H1 (cell line): ENCODE measurements at regions not wholly inside any gene's neighbourhood (a gene's known extent, or its start where the extent isn't known, plus 50 kb on each side); places are given as distances from the start of the nearest gene placed in this dataset.

Experiments
- TF ChIP-seq, protein P1 (sequence below): fragments of 300-600 bp; sonication (generic); IDR thresholded peaks from 2 replicates; pipeline ENCODE4 v1.7.1; 2012; ENCODE audit warnings: low read length, moderate library complexity, mild to moderate bottlenecking, inconsistent platforms; ENCODE audit not compliant: insufficient replicate concordance

DNA sequence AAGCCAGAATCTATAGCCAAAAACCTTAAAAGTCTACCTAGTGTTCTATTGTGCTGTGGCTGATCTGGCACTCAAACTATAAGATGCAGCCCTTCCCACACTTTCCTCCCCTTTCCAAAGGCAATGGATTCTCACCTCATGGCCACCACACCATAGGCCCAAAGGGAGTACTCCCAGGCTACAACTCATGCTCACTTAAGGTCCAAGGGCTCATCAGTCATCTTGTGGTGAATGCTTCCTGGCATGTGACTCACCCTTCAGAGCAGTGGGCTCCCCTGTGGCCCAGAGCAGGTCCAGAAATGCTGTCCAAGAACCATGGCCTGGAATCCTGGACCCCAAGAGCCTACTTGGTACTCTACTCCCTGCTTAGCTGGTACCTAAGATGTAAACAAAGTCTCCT lies 181.0 kb downstream of the CHRDL1 start (continued):
- TF ChIP-seq, protein P1, sequence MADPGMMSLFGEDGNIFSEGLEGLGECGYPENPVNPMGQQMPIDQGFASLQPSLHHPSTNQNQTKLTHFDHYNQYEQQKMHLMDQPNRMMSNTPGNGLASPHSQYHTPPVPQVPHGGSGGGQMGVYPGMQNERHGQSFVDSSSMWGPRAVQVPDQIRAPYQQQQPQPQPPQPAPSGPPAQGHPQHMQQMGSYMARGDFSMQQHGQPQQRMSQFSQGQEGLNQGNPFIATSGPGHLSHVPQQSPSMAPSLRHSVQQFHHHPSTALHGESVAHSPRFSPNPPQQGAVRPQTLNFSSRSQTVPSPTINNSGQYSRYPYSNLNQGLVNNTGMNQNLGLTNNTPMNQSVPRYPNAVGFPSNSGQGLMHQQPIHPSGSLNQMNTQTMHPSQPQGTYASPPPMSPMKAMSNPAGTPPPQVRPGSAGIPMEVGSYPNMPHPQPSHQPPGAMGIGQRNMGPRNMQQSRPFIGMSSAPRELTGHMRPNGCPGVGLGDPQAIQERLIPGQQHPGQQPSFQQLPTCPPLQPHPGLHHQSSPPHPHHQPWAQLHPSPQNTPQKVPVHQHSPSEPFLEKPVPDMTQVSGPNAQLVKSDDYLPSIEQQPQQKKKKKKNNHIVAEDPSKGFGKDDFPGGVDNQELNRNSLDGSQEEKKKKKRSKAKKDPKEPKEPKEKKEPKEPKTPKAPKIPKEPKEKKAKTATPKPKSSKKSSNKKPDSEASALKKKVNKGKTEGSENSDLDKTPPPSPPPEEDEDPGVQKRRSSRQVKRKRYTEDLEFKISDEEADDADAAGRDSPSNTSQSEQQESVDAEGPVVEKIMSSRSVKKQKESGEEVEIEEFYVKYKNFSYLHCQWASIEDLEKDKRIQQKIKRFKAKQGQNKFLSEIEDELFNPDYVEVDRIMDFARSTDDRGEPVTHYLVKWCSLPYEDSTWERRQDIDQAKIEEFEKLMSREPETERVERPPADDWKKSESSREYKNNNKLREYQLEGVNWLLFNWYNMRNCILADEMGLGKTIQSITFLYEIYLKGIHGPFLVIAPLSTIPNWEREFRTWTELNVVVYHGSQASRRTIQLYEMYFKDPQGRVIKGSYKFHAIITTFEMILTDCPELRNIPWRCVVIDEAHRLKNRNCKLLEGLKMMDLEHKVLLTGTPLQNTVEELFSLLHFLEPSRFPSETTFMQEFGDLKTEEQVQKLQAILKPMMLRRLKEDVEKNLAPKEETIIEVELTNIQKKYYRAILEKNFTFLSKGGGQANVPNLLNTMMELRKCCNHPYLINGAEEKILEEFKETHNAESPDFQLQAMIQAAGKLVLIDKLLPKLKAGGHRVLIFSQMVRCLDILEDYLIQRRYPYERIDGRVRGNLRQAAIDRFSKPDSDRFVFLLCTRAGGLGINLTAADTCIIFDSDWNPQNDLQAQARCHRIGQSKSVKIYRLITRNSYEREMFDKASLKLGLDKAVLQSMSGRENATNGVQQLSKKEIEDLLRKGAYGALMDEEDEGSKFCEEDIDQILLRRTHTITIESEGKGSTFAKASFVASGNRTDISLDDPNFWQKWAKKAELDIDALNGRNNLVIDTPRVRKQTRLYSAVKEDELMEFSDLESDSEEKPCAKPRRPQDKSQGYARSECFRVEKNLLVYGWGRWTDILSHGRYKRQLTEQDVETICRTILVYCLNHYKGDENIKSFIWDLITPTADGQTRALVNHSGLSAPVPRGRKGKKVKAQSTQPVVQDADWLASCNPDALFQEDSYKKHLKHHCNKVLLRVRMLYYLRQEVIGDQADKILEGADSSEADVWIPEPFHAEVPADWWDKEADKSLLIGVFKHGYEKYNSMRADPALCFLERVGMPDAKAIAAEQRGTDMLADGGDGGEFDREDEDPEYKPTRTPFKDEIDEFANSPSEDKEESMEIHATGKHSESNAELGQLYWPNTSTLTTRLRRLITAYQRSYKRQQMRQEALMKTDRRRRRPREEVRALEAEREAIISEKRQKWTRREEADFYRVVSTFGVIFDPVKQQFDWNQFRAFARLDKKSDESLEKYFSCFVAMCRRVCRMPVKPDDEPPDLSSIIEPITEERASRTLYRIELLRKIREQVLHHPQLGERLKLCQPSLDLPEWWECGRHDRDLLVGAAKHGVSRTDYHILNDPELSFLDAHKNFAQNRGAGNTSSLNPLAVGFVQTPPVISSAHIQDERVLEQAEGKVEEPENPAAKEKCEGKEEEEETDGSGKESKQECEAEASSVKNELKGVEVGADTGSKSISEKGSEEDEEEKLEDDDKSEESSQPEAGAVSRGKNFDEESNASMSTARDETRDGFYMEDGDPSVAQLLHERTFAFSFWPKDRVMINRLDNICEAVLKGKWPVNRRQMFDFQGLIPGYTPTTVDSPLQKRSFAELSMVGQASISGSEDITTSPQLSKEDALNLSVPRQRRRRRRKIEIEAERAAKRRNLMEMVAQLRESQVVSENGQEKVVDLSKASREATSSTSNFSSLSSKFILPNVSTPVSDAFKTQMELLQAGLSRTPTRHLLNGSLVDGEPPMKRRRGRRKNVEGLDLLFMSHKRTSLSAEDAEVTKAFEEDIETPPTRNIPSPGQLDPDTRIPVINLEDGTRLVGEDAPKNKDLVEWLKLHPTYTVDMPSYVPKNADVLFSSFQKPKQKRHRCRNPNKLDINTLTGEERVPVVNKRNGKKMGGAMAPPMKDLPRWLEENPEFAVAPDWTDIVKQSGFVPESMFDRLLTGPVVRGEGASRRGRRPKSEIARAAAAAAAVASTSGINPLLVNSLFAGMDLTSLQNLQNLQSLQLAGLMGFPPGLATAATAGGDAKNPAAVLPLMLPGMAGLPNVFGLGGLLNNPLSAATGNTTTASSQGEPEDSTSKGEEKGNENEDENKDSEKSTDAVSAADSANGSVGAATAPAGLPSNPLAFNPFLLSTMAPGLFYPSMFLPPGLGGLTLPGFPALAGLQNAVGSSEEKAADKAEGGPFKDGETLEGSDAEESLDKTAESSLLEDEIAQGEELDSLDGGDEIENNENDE: no peak
